Stimulated activated CD8-positive, alpha-beta memory T cell treated with anti-CD3 and anti-CD28 coated beads, Interleukin-15, amount 100 ng/mL, for 1 hour (primary cell): ENCODE measurements at regions not wholly inside any gene's neighbourhood (a gene's known extent, or its start where the extent isn't known, plus 50 kb on each side); places are given as distances from the start of the nearest gene placed in this dataset.

ENCODE experiments used
- DNase-seq: peaks from one replicate; pipeline ENCODE4 v3.0.0-alpha.2; 2020; ENCODE audit warnings: low read depth

DNA sequence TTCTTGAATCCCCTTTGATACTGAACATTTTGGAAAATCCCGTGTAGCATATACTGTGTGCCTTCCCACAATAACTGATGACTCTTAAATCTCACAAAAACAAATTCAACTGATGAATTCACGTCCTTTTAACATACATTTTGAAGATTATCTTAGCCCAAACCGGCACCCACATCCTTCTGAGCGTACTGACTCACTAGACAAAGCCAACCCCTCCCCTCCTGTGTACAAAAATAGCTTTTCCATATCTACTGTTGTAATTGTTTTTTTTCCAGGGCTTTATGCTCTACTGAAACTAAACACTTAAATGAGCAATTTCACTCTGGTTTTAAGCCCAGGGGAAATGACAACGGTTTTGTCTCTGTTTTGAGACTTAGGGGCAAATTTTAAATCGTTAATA lies 109.4 kb upstream of the ATF7IP start:
- DNase-seq: no peak

DNA sequence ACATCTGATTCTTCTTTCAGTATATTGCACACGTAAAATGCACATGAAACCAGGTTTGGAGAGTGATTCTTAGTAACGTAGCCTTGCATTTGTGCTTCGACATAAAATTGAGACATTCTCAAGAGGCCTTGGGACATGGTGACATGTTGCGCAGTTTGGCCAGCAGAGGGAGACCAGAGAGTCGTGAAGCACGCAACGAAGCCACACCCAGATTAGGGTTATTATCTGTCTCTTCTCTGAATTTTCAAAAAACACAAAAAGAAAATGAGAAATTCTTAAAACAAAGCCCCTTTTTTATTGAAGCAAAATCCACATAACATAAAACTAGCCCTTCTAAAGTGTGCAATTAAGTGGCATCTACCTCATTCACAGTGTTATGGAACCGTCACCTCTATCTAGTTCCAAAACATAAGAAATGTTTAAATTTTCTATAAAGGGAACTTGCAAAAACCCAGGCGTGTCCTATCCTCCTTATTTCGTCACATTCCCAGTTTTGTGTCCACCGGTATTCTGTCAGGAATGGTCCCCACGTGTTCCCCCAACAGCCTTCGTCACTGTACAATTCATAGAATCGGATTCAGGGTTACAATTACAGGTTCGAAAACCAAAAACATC lies 108.8 kb upstream of the ATF7IP start:
- peak; percentile 49 for DNase-seq

DNA sequence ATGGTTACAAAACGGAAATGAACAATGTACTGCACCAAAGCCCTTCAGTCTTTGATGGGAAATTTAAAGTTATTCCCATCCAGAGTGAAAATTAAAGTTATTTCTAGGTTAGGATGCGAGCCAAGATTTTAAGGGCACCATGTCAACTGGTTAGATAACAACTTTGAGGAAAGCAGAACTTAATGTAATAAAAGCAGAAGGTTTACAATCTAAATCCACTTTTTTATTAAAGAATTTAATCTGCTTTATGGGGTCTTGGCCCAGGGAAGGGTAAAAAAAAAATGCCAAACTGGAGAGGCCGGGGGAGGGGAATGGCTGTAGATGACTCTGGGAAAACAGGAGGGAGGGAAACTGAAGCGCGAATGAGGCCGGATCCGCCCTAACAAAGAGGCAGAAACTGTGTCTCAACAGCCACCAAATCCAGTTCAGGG lies 108.2 kb upstream of the ATF7IP start:
- no peak for DNase-seq

DNA sequence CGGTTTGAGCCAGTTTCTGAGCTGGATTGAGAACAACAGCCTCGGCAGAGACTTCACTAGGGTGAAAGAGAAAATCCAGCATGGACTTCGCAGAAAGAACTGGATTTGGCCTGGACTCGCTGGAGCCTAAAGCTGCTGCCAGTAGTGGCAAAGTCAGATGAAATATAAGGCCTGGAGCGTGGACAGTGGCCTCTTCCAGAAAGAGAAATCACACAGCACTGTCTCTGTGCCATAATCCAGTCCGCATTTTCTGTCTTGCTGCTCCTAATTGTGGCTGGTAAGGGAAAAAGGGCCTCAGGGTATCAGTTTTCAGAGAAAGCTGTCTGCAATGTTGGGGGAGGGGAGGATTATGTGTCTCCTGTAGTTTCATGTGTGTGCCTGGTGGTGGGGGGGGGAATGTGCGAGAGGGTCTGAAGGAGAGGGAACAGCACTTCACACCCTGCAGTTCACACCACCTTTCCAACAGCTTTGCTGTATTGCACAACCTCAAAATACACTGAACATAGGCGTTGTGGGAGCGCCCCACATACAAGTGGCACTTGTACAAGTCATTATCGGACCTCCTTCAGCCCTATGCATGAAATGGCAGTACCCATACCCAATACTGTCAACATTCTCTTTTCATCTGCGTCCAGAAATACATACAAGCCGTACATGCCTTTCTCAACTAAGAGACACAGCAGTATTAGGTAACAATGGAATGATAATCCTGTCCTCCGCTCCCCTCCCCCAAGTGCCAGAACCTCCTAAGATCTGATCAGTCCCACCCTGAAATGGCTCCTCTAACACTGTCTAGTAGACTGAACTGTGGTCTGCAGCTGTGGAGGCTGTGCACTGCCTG lies 107.5 kb upstream of the ATF7IP start:
- DNase-seq: peak; percentile 67

DNA sequence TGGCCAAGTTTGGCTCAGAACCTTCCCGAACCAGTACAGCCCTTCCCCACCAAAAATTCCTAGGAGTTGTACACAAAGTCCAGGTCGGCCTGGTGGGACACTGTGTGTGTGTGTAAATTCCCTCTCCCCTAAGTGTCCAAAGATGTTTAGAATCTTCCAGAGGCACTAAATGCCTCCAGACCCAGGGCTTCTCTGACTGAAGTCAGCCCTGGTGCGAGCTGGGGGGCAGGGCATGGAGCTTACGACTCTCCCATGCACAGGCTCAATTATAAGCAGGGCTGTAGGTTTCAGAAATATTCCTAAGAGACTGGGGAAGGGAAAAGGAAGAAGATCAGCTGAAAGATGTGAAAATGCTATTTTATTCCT lies 106.9 kb upstream of the ATF7IP start:
- no peak for DNase-seq

DNA sequence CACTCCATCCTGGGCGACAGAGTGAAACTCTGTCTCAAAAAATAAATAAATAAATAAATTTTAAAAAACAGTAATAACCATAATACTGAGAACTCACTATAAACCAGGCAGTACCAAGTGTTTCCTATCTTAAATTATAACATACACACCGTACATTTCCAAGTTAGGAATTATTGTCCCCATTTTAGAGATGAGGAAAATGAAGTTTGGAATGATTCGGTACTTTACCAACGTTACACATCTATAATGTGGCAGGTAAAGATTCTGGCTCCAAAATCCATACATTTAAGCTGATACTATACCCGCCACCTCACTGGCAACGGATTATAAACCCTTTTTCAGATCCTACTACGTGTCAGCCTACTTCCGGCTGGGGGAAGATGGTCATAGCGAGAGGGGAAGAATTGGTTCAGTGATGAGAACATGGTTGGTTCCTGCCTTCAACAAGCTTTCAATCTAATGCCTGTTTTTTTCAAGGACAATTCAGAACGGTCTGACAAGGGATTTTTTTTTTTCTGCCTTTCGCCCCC lies 105.9 kb upstream of the ATF7IP start:
- DNase-seq: no peak

DNA sequence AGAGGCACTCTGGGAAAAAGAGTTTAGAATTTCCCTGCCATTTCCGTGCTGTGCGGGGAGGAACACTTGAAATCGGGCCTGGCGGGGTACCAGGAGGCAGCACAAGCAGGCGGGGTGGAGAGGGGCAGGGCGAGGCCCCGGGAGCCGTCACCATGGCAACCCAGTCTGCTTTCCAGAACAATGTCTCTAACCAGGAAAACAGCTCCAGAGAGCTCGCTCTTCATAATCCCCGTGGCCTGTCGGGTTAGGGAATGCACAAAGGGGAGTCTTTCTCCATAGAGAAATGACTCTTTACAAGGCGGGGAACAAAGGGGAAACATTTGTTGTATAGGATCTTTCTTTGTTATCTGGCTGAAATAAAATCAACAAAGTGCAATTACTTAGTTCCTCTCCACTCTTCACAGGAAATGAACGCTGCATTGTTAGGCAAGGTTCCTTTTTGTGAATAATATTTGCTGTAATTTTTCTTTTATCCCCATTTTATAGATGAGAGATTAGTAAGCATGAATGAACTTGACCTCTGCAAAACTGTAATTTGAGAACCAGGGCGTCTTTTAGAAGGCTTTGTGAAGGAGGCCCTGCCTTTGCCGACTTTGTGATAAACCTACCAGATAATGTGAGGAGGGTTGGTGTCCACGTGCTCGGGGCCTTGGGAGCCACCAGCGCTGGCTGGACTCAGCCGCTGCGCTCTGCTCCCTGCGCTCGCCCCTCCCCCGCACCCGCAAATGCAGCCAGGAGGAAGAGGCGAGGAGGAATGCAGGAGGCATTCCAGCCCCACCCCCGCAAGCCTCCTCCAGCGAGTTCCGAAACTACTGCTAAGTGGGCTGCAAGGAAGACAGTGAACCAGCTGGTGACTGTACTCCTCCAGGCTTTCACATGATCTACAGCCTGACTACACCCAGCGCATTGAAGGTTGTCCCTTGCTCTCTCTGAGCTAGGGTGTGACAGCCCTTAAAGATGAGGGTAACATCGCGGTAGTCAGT lies 105.2 kb upstream of the ATF7IP start:
- no peak for DNase-seq

DNA sequence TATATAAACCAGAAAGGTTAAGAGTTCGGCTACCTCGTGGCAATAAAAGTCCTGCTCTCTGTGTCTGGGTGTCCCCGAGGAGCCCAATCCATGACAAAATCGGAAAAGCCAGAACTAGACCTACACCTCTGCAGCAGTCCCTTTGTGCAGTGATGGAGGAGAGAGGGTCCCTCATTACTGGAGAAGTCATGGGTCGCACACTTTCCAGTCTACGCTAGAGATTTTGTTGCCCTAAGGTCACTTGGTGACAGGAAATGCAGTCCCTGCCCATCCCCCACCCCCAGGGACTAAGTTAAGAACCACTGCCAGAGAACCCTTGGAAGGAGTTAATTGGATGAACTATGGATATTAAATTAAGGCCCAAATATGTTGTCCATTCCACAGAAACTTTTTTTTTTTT lies 104.4 kb upstream of the ATF7IP start:
- DNase-seq: no peak

DNA sequence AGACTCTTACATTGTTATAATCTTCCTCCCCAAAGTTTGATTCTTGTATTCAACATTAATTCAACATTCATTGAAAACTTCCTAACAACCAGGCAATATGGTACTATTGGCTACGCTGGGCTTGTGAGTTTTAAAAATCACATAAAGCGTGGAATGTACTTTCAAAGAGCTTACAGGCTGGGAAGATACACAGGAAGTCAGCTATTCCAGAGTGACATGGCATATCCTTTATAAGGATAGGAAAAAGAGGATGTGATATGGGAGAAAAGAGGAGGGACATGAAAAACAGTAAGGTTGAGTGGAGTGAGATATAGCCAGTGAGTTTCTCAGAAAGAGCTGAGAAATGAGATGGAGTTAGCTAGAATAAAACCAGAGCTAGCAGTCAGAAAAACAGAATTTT lies 103.6 kb upstream of the ATF7IP start:
- DNase-seq: no peak

DNA sequence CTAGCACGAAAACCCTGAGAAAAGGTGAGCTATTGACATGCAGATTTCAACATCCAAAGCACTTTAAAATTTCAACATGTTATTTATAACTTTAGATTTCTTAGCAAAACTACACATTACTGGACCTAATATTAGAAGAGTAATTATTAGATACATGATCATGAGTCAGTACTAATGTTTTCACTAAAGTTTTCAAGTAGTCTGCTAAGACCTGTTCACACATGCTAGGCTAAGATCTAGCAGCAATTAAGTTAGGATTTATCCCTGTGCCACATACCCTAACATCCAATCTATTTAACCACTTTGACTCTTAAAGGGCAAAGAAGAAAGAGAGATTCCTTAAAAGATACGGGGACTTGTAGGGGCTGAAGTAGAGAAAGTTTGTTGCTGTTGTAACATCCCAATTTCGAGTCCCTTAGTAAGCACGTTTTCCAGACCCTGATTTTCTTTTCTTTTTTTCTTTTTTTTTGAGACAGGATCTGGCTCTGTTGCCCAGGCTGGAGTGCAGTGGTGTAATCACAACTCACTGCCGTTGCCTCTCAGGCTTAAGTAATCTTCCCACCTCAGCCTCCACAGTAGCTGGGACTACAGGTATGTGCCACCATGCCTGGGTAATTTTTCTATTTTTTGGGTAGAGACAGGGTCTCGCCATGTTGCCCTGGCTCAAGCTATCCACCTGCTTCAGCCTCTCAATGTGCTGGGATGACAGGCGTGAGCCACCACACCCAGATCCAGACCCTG lies 102.5 kb upstream of the ATF7IP start:
- DNase-seq: no peak

DNA sequence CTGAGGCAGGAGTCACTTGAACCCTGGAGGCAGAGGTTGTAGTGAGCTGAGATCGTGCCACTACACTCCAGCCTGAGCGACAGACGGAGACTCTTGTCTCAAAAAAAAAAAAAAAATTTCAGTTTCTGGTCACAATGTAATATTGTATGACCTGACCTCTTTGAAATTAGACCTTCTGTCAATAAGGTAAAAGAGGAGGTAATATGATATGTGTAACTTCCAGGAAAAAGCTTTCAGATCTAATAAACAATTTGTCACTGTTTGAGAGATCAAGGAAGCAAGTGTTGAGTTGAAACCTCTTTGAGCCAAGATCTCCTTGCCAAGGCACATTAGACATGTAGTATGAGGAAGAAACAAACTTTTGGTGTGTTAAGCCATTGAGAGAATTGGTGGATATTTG lies 101.7 kb upstream of the ATF7IP start:
- no peak for DNase-seq

DNA sequence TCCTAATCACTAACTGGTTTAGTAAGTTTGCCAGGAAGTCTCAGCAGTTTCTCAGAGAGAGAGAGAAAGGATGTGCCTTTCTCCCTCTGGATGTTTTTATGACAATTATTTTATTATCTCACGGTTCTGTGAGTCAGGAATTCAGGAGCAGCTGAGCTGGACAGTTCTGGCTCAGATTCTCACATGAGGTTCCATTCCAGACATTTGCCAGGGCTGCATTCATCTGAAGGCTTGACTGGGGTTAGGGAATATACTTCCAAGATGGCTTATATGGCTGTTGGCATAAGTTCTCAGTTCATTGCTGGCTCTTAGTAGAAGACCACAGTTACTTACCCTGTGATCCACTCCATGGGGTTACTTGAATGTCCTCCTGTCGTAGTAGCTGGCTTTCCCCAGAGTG lies 101.2 kb upstream of the ATF7IP start:
- no peak for DNase-seq

DNA sequence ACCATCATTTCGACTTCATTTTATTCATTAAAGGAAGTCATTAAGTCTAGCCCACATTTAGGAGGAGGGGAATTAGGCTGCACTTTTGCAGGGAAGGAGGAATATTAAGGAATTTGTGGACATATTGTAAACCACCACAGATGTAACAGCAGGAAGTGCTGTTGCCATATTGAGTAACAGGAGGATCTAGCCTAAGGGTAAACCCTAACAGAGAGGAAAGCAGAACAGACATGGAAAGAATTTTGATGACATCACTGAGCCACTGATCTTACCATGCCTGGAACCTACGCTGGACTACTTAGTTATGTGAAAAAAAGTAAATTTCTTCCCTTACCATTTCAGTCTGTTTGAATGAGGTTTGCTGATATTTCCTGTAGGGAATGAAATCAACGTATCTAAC lies 100.7 kb upstream of the ATF7IP start:
- no peak for DNase-seq

DNA sequence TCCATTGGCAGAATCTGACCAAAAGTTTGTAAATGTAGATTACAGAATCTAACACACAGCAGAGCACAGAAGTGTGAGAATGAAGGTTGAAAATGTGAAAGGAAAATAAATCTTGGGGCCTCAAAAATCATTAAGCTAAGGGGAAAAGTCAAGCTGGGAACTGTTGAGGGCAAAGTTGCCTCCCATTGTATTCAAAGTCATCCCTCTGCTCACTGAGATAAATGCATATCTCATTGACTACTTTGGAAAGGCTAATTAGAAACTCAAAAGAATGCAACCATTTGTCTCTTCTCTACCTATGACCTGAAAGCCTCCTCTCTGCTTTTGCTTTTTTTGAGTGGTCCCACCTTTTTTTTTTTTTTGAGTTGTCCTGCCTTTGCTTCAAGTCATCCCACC lies 97.4 kb upstream of the ATF7IP start:
- DNase-seq: no peak

DNA sequence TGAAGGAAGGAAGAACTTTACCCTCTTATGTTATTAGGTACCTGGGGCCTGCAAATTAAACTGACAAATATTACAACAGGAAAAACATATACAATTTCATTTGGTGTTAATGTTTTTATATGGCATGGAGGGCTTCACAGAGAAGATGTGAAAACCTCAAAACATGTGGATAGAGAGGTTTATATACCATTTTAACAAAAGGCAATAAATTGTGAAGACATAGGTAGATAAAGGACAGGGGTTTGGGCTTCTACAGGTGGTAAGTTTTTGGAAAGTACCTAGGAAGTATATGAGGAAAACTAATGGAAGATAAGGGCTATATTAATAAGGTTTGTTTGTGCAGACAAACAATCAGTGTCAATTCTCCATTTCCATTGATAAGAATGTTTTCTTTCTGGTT lies 95.1 kb upstream of the ATF7IP start:
- DNase-seq: no peak

DNA sequence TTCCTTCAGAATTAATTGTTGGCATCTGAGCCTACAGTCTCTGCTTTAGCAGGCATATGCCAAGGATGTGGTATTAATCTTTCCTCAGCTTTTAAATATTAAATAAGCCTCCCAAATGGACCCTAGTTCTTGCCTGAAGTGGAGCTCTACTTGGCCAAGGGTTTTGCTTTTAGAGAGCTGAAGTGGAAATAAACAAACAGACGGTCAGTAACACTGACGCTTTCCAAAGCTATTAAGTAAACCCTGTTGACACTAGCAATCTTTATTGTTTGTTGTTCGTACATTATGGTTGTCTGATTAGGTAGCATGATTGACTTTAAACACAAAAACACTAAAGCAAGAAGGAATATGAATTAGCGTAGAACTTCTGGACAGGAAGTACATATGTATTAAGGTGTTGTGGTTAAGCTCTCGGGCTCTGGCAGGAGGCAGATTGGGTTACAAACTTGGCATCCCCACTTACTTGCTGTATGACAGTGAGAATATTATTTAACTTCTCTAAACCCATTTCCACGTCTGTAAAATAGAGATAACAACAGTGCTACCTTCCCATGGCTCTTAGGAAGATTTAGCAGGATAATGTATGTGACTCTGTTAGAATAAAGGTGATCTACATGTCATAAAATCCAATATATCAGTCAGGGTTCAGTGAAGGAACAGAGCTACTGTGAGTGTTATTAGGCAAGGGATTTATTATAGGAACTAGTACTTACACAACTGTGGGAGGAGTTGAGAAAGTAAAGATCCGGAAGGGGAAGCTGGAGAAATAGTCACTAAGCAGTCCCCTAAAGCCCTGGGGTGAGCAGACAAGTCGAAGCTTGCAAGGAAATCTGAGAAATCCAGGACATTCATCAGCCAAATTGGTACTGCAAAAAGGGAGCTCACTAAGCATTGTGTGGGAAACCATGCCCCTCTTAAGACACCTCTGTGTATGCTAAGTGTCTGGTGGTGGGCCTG lies 92.2 kb upstream of the ATF7IP start:
- DNase-seq: no peak

DNA sequence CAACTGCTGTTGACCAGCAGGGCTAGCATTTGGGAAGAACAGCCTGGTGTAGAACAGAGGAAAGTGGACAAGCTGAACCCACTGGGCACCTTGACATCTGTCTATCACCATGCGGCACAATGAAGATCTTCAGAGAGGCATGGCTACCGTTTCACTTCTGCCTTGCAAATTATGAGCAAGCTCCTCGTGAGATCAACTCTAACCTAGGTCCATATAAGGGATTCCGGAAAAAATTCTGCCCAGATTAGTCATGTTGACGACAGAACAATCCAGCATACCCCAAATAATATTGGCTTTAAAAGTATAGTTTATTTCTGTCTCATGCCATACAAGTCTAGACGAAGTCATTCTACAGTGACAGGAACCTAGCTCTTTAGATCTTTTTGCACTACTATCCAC lies 91.6 kb upstream of the ATF7IP start:
- DNase-seq: no peak

DNA sequence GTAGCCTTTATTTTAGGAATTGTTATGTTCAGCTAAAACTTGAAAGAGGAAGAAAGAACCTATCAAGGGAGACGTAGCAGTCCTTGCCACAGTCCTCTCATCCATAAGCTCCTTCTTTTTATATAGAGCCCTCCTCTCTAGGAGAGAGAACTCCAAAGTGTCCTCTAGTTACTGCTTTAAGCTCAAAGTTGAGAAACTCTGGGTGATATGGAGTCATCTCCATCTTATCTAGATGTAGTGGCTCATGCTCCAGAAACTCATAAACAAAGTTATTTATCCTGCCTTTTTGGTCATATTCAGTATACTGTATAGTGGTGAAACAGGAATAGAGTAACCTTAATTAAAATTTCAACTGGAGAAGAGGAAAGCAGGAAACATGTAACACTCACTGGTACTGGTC lies 90.4 kb upstream of the ATF7IP start:
- no peak for DNase-seq

DNA sequence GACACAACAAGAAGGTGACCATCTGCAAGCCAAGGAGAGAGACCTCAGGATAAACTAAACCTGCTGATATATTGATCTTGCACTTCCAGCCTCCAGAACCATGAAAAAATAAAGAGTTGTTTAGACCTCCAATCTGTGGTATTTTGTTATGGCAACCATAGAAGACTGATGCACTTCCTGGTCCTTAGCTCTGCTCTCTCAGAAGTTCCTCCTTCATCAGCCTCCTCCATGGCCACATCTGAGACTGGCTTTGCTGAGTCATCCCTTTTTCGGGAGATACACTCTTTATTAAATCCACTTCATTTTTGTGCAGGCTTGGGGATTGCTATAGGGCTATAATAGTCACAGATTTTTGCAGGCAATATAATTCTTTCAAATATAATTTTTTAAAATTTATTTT lies 89.6 kb upstream of the ATF7IP start:
- DNase-seq: no peak

DNA sequence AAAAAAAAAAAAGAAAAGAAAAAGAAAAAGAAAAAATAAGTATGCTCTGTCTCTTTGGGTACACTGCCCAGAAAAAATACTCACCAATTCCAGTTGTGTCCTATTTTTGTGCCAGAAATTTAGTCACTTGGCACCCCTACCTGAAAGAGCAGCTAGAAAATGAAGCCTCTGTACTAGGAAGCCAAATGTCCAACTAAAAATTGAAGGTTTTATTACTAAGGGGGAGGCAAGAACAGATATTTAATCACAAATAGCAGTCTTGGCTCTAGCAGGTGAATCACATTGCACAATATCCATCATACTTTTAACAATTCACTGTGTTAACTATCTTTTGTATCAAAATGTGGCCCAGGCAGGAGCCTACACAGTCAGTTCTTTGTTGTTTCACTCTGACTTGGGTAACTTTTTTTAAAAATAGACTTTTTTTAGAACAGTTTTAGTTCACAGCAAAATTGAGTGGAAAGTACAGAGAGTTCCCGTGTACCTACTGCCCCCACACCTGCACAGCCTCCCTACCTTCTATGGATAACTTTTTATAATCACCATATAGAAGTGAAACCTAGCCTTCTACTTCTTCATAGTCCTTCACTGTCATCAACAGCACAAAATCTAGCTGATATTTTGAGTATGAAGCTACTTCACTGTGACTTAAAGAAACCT lies 87.1 kb upstream of the ATF7IP start:
- DNase-seq: no peak
